ENCODE measurements at regions not wholly inside any gene's neighbourhood (a gene's known extent, or its start where the extent isn't known, plus 50 kb on each side); places are given as distances from the start of the nearest gene placed in this dataset.

DNA sequence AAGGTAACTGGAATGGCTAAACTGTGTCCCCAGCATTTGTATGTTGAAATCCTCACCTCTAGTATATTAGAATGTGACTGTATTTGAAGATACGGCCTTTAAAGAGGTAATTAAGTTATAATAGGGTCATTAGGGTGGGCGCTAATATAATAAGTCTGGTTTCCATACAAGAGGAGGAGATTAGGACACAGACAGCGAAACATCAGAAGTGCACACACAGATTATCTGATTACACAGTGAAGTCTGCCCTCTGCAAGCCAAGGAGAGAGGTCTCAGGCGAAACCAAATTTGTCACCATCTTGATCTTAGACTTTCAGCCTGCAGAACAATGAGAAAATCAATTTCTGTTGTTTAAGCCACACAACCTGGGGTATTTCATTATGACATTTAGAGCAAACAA, 2233.1 kb downstream of the MRPL39 start:
- DNase-seq (ENCODE audit: low read depth) = no peak
- no peak overlapping the region for H3K4me3 ChIP-seq (ENCODE audit: low read length)
- TF ChIP-seq, protein P1, sequence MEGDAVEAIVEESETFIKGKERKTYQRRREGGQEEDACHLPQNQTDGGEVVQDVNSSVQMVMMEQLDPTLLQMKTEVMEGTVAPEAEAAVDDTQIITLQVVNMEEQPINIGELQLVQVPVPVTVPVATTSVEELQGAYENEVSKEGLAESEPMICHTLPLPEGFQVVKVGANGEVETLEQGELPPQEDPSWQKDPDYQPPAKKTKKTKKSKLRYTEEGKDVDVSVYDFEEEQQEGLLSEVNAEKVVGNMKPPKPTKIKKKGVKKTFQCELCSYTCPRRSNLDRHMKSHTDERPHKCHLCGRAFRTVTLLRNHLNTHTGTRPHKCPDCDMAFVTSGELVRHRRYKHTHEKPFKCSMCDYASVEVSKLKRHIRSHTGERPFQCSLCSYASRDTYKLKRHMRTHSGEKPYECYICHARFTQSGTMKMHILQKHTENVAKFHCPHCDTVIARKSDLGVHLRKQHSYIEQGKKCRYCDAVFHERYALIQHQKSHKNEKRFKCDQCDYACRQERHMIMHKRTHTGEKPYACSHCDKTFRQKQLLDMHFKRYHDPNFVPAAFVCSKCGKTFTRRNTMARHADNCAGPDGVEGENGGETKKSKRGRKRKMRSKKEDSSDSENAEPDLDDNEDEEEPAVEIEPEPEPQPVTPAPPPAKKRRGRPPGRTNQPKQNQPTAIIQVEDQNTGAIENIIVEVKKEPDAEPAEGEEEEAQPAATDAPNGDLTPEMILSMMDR (conservative IDR thresholded peaks at IDR 0.05; ENCODE audit: low read depth, low read length) = no peak

DNA sequence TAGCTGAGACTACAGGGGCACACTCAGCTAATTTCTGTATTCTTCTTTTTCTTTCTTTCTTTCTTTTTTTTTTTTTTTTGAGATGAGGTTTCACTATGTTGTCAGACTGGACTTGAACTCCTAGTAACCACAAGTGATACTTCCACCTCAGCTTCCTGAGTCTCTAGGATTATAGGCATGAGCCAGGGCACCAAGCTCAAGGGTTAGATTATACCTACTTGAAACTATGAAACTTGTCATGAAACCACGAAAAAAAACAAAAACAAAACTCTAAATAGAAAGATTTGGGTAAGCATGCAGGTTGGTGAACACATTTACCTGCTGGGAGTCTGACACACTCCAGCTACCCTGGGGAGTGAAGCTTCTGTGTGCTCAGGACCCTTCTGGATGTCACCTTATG, 2250.4 kb downstream of the MRPL39 start:
- no peak for DNase-seq (ENCODE audit: low read depth)
- H3K4me3 ChIP-seq (ENCODE audit: low read length) = no peak overlapping the region
- TF ChIP-seq, protein P1 (conservative IDR thresholded peaks at IDR 0.05; ENCODE audit: low read depth, low read length) = no peak

DNA sequence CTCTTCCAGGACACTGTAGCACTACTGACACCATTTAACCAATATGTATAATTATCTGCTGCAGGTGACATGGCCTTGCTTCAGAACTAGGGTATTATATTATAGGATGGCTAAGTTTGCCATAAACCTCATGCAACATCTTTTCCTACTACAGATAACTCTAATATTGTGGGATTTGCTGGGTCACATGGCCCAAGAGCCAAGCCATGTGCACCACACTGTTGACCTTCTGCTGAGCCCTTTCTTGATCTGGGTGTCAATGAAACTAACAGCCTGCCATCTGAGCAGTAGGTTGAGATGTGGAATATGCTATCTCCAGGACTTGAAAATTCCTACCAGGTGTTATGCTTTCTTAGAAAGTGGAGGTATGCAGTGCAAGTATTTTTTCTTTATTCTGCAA, 2291.1 kb downstream of the MRPL39 start:
- TF ChIP-seq, protein P1 (conservative IDR thresholded peaks at IDR 0.05; ENCODE audit: low read depth, low read length) = no peak
- no peak overlapping the region for H3K4me3 ChIP-seq (ENCODE audit: low read length)
- DNase-seq (ENCODE audit: low read depth) = no peak

DNA sequence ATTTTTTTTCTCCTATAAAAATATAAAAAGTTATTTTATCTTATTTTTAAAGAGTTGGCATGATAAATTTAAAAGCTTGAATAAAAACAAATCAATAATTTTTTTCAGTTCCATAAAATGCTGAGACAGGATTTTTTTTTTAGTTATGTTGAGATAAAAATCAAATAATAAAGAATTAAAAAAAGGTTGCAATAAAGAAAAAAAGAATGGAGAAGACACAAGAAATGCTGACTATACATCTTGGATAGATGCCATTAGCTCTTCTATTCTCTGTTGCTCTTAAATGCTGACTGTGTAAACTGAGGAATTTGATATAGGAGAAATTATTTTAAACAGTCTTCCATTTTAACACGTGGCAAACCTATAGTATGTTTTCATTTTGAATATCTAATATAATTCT, 2298.5 kb downstream of the MRPL39 start:
- no peak overlapping the region for H3K4me3 ChIP-seq (ENCODE audit: low read length)
- TF ChIP-seq, protein P1 (conservative IDR thresholded peaks at IDR 0.05; ENCODE audit: low read depth, low read length) = no peak
- no peak for DNase-seq (ENCODE audit: low read depth)

DNA sequence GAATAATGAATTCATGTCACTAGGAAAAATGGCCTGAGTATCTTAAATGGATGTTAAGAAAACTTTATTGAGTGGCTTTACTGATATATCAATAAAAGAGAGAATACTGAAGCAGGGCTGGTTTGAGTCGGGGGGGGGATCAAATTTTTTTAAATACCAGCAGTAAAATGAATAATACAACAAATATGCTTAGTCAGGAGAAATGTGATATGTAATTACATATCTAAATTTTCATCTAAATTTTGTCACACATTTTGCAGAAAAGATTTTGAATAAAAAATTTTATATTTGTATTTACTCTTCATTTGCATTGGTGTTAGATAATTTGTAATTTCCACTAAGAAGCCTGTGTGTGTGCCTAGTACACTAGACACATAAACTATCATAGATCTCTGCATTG, 2300.2 kb downstream of the MRPL39 start:
- no peak for DNase-seq (ENCODE audit: low read depth)
- H3K4me3 ChIP-seq (ENCODE audit: low read length) = no peak overlapping the region
- TF ChIP-seq, protein P1 (conservative IDR thresholded peaks at IDR 0.05; ENCODE audit: low read depth, low read length) = no peak

DNA sequence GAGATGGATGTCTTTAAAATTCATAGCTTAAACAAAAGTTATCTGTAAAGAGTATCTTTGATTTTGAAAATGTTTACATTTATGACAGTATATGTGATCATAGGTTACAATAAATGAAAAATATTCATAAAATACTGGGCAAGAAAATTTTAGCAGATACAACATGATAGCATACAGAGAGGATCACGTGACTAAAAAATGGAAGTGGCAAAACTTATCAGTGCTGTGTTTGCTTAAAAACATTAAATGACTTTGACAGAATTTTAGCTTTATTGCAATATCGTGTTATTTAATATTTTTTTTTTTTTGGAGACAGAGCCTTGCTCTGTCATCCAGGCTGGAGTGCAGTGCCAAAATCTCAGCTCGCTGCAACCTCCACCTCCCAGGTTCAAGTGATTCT, 2294.1 kb downstream of the NCAM2 start:
- no peak overlapping the region for H3K4me3 ChIP-seq (ENCODE audit: low read length)
- no peak for DNase-seq (ENCODE audit: low read depth)
- TF ChIP-seq, protein P1 (conservative IDR thresholded peaks at IDR 0.05; ENCODE audit: low read depth, low read length) = no peak

DNA sequence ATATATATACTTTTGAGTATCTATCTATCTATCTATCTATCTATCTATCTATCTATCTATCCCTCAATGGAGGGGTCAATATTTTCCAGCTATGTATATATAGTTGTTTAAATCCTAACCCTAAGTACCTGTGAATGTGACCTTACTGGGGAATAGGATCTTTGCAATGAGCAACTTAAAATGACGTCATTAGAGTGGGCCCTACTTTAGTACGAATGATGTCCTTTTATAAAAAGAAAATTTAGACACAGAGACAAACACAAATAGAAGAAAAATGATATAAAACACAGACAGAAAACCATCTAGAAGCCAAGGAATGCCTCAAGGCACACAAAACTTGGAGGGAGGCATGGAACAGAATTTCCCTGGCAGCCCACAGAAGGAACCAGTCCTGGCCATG, 2283.7 kb downstream of the NCAM2 start:
- H3K4me3 ChIP-seq (ENCODE audit: low read length) = no peak overlapping the region
- TF ChIP-seq, protein P1 (conservative IDR thresholded peaks at IDR 0.05; ENCODE audit: low read depth, low read length) = no peak
- DNase-seq (ENCODE audit: low read depth) = no peak

All from retinal pigment epithelial cell (primary cell).